H9 (cell line): ENCODE measurements at regions not wholly inside any gene's neighbourhood (a gene's known extent, or its start where the extent isn't known, plus 50 kb on each side); places are given as distances from the start of the nearest gene placed in this dataset.

Experiments used
- DNase-seq: peaks from one replicate; pipeline ENCODE4 v3.0.0-alpha.2; 2017
- H2AFZ ChIP-seq: one replicate; pipeline ENCODE4 v1.6.1; 2013; ENCODE audit warnings: mild to moderate bottlenecking, low read length, control low read depth, moderate library complexity
- H2AK5ac ChIP-seq: 2 replicates; pipeline ENCODE4 v1.6.1; 2013; ENCODE audit warnings: low read length, control low read depth, mixed read lengths; ENCODE audit not compliant: insufficient read length
- H2BK120ac ChIP-seq: one replicate; pipeline ENCODE4 v1.6.1; 2013; ENCODE audit warnings: low read depth, mild to moderate bottlenecking, low read length, control low read depth, inconsistent platforms; ENCODE audit not compliant: poor library complexity, severe bottlenecking
- H2BK12ac ChIP-seq: 2 replicates; pipeline ENCODE4 v1.6.1; 2013; ENCODE audit warnings: low read length, control low read depth, mixed read lengths, low read depth; ENCODE audit not compliant: insufficient read length
- H2BK15ac ChIP-seq: 2 replicates; pipeline ENCODE4 v1.6.1; 2013; ENCODE audit warnings: low read depth, low read length, control low read depth
- H2BK20ac ChIP-seq: one replicate; pipeline ENCODE4 v1.6.1; 2013; ENCODE audit warnings: low read depth, mild to moderate bottlenecking, low read length, control low read depth, inconsistent platforms; ENCODE audit not compliant: poor library complexity, severe bottlenecking
- H2BK5ac ChIP-seq: 2 replicates; pipeline ENCODE4 v1.6.1; 2013; ENCODE audit warnings: low read length, control low read depth, mixed read lengths; ENCODE audit not compliant: insufficient read length
- H3K14ac ChIP-seq: 2 replicates; pipeline ENCODE4 v1.6.1; 2013; ENCODE audit warnings: low read length, control low read depth; ENCODE audit not compliant: insufficient read depth
- H3K18ac ChIP-seq: 2 replicates; pipeline ENCODE4 v1.6.1; 2013; ENCODE audit warnings: low read depth, mild to moderate bottlenecking, mixed read lengths, low read length, control low read depth; ENCODE audit not compliant: insufficient read length
- H3K23ac ChIP-seq: 2 replicates; pipeline ENCODE4 v1.6.1; 2013; ENCODE audit warnings: low read length, control low read depth, mixed read lengths, low read depth; ENCODE audit not compliant: insufficient read length
- H3K23me2 ChIP-seq: 2 replicates; pipeline ENCODE4 v1.6.1; 2013; ENCODE audit warnings: low read depth, mild to moderate bottlenecking, mixed read lengths, low read length, control low read depth; ENCODE audit not compliant: insufficient read length, poor library complexity, severe bottlenecking
- H3K27ac ChIP-seq: 2 replicates; pipeline ENCODE4 v1.5.1; 2013; ENCODE audit warnings: low read length, control low read depth, mixed read lengths, low read depth; ENCODE audit not compliant: insufficient read length
- H3K27me3 ChIP-seq: 2 replicates; pipeline ENCODE4 v1.6.1; 2013; ENCODE audit warnings: low read length, control low read depth, inconsistent platforms; ENCODE audit not compliant: insufficient read depth
- H3K4ac ChIP-seq: 2 replicates; pipeline ENCODE4 v1.6.1; 2013; ENCODE audit warnings: low read depth, mild to moderate bottlenecking, control low read depth, inconsistent platforms, low read length, moderate library complexity
- H3K4me1 ChIP-seq: 2 replicates; pipeline ENCODE4 v1.6.1; 2013; ENCODE audit warnings: low read length, control low read depth, inconsistent platforms; ENCODE audit not compliant: insufficient read depth
- H3K4me2 ChIP-seq: 2 replicates; pipeline ENCODE4 v1.6.1; 2013; ENCODE audit warnings: low read length, control low read depth, mixed read lengths; ENCODE audit not compliant: insufficient read length, insufficient read depth
- H3K56ac ChIP-seq: 2 replicates; pipeline ENCODE4 v1.6.1; 2013; ENCODE audit warnings: low read depth, mild to moderate bottlenecking, mixed read lengths, low read length, control low read depth; ENCODE audit not compliant: insufficient read length
- H3K79me1 ChIP-seq: 2 replicates; pipeline ENCODE4 v1.6.1; 2013; ENCODE audit warnings: low read depth, mild to moderate bottlenecking, moderate library complexity, low read length, control low read depth, inconsistent platforms; ENCODE audit not compliant: insufficient read depth, poor library complexity, severe bottlenecking
- H3K79me2 ChIP-seq: 2 replicates; pipeline ENCODE4 v1.6.1; 2013; ENCODE audit warnings: low read length, control low read depth, inconsistent platforms; ENCODE audit not compliant: insufficient read depth
- H3K9ac ChIP-seq: 2 replicates; pipeline ENCODE4 v1.6.1; 2013; ENCODE audit warnings: low read length, control low read depth, mixed read lengths; ENCODE audit not compliant: insufficient read length; ENCODE audit errors: extremely low read depth
- H3K9me3 ChIP-seq: one replicate; pipeline ENCODE4 v1.6.1; 2013; ENCODE audit warnings: low read depth, low read length, inconsistent platforms; ENCODE audit not compliant: control insufficient read depth
- H3T11ph ChIP-seq: one replicate; pipeline ENCODE4 v1.6.1; 2013; ENCODE audit warnings: mild to moderate bottlenecking, low read length, control low read depth, inconsistent platforms
- H4K20me1 ChIP-seq: one replicate; pipeline ENCODE4 v1.6.1; 2013; ENCODE audit not compliant: control insufficient read depth, insufficient read length, insufficient read depth
- H4K5ac ChIP-seq: 2 replicates; pipeline ENCODE4 v1.6.1; 2013; ENCODE audit warnings: low read depth, mild to moderate bottlenecking, mixed read lengths, low read length, control low read depth; ENCODE audit not compliant: insufficient read length
- H4K8ac ChIP-seq: replicated peaks from 2 replicates; pipeline ENCODE4 v1.6.1; 2013; ENCODE audit warnings: low read length, control low read depth, mixed read lengths, low read depth; ENCODE audit not compliant: insufficient read length
- H4K91ac ChIP-seq: 2 replicates; pipeline ENCODE4 v1.6.1; 2013; ENCODE audit warnings: low read depth, mild to moderate bottlenecking, moderate library complexity, mixed read lengths, low read length, control low read depth; ENCODE audit not compliant: insufficient read length
- H3K27ac Mint-ChIP-seq, 3 experiments: 2 replicates in 2 of 3; 3 replicates in 1 of 3; pipeline ENCODE4 v1.8.0; 2020 to 2021; ENCODE audit warnings: mixed read lengths in 3 of 3, mild to moderate bottlenecking in 1 of 3, moderate library complexity in 1 of 3
- H3K27me3 Mint-ChIP-seq: 2 replicates; pipeline ENCODE4 v1.8.0; 2021; ENCODE audit warnings: low read depth, mild to moderate bottlenecking, moderate library complexity, mixed read lengths
- H3K36me3 Mint-ChIP-seq, 3 experiments: 2 replicates in 2 of 3; 3 replicates in 1 of 3; pipeline ENCODE4 v1.8.0; 2020 to 2021; ENCODE audit warnings: low read depth in 3 of 3, mixed read lengths in 3 of 3; ENCODE audit not compliant: insufficient read depth in 1 of 3
- H3K4me1 Mint-ChIP-seq, 2 experiments: 2 replicates each; pipeline ENCODE4 v1.8.0; 2020; ENCODE audit warnings: mixed read lengths in 2 of 2
- H3K4me3 Mint-ChIP-seq, 2 experiments: 2 replicates in 1 of 2; 3 replicates in 1 of 2; pipeline ENCODE4 v1.8.0; 2020 to 2021; ENCODE audit warnings: mild to moderate bottlenecking in 2 of 2, mixed read lengths in 2 of 2, moderate library complexity in 1 of 2
- H3K9me3 Mint-ChIP-seq, 2 experiments: 2 replicates in 1 of 2; 3 replicates in 1 of 2; pipeline ENCODE4 v1.8.0; 2020; ENCODE audit warnings: mild to moderate bottlenecking in 2 of 2, mixed read lengths in 2 of 2, moderate library complexity in 1 of 2
- CTCF ChIP-seq: fragments of 200-600 bp; sonication (generic); conservative IDR thresholded peaks from 3 replicates; pipeline ENCODE4 v1.8.0; 2021; ENCODE audit warnings: antibody characterized with exemption, mild to moderate bottlenecking
- WGBS: extraction: QIAGEN DNeasy Blood & Tissue Kit; methylation state at CpG from one replicate; pipeline ENCODE4 v1.1.7; 2013; ENCODE audit warnings: missing lambda C conversion rate, low lambda C conversion rate, mixed read lengths; ENCODE audit not compliant: insufficient read length; ENCODE audit errors: extremely low coverage; 5-methylcytosine and 5-hydroxymethylcytosine counted together

- DNase-seq = no peak
- Mint-ChIP-seq H3K27me3 (peaks cover 3% of the 10 kb centered on the region; the same call in 1 of the 2 replicates), H3K27ac (no peak overlapping the region; a peak in 1 of 7 replicates), H3K4me1 (peaks cover 21 to 40% of the 10 kb centered on the region in 2 experiments), H3K4me3 (no peak overlapping the region), H3K9me3 (peaks cover 0 to 3% of the 10 kb centered on the region in 2 experiments; a peak in 2 of 5 replicates), H3K36me3 (no peaks in the 10 kb centered on the region; a peak in 1 of 7 replicates)
- Histone ChIP-seq H3K23ac (no peak overlapping the region), H2BK12ac (no peak overlapping the region), H2BK15ac (no peak overlapping the region), H3K79me2 (no peaks in the 10 kb centered on the region), H3K23me2 (no peaks in the 10 kb centered on the region), H3K9ac (no peak overlapping the region), H2BK120ac (no peak overlapping the region), H3K27me3 (no peaks in the 10 kb centered on the region), H3K27ac (no peak overlapping the region), H4K5ac (no peak overlapping the region), H3K18ac (no peak overlapping the region), H3K9me3 (no peaks in the 10 kb centered on the region), H3K14ac (no peak overlapping the region), H3K4me2 (no peak overlapping the region), H4K91ac (no peak overlapping the region), H3K4me1 (no peaks in the 10 kb centered on the region), H3T11ph (no peak overlapping the region), H4K20me1 (no peaks in the 10 kb centered on the region), H4K8ac (no peak overlapping the region), H2AFZ (no peak overlapping the region), H3K56ac (no peak overlapping the region), H2BK20ac (no peak overlapping the region), H3K79me1 (no peaks in the 10 kb centered on the region), H2AK5ac (no peak overlapping the region), H3K4ac (no peak overlapping the region), H2BK5ac (no peak overlapping the region)
- no CpG with 5 or more reads among the region's 3 CpGs for WGBS
- no peak for TF ChIP-seq CTCF
These were observed 111.8 kb upstream of the IER5L start for GRCh38 chr9:129289883-129290282.
